Colonic mucosa (tissue), 4 donors: ENCODE measurements at regions not wholly inside any gene's neighbourhood (a gene's known extent, or its start where the extent isn't known, plus 50 kb on each side); places are given as distances from the start of the nearest gene placed in this dataset.

ENCODE experiments used
- DNase-seq: peaks from one replicate; pipeline ENCODE4 v3.0.0-alpha.2; 2020
- H3K27ac ChIP-seq: fragments of 200-600 bp; one replicate; pipeline ENCODE4 v1.8.0; 2021
- H3K27me3 ChIP-seq: fragments of 200-600 bp; one replicate; pipeline ENCODE4 v1.8.0; 2021
- H3K36me3 ChIP-seq: fragments of 200-600 bp; one replicate; pipeline ENCODE4 v1.8.0; 2021
- H3K4me1 ChIP-seq: fragments of 200-600 bp; one replicate; pipeline ENCODE4 v1.8.0; 2021; ENCODE audit warnings: mild to moderate bottlenecking
- H3K4me3 ChIP-seq: fragments of 200-600 bp; one replicate; pipeline ENCODE4 v1.8.0; 2021
- H3K9ac ChIP-seq, 2 donors: one replicate each; pipeline ENCODE4 v1.7.0; 2013; ENCODE audit warnings: control low read depth in 2 of 2, low read depth in 2 of 2, low read length in 2 of 2
- H3K9me3 ChIP-seq: fragments of 200-600 bp; one replicate; pipeline ENCODE4 v1.8.0; 2021
- CTCF ChIP-seq: fragments of 200-600 bp; IDR thresholded peaks from one replicate; pipeline ENCODE4 v1.8.0; 2022; ENCODE audit warnings: antibody characterized with exemption, mild to moderate bottlenecking
- intact Hi-C: fragments of 100-400 bp; cut with DNase I; formaldehyde crosslinking; loops from one replicate; pipeline ENCODE4 v1.14.1; 2022
- donor health status: healthy.
- donor health status: DM: no; HTN: no; CAD: no.
- donor health status: DM: no; HTN: no; CAD: no.

GRCh38 chr22:49037701-49038245 is 789.9 kb downstream of the BRD1 start:
- no peaks in the 10 kb centered on the region for H3K9me3 ChIP-seq
- intact Hi-C loops: no loop called here
- no peak overlapping the region for H3K27ac ChIP-seq
- DNase-seq: no peak
- H3K36me3 ChIP-seq: no peaks in the 10 kb centered on the region
- H3K9ac ChIP-seq: no peak overlapping the region
- TF ChIP-seq CTCF: no peak
- H3K4me3 ChIP-seq: no peak overlapping the region
- H3K4me1 ChIP-seq: no peaks in the 10 kb centered on the region
- H3K27me3 ChIP-seq: no peaks in the 10 kb centered on the region

GRCh38 chr22:49036513-49036912 is 791.2 kb downstream of the BRD1 start:
- intact Hi-C loops: no loop called here
- Histone ChIP-seq H3K4me1 (no peaks in the 10 kb centered on the region), H3K9ac (no peak overlapping the region), H3K27ac (no peak overlapping the region), H3K27me3 (no peaks in the 10 kb centered on the region), H3K36me3 (no peaks in the 10 kb centered on the region), H3K9me3 (no peaks in the 10 kb centered on the region), H3K4me3 (no peak overlapping the region)
- TF ChIP-seq CTCF: no peak
- no peak for DNase-seq

- TF ChIP-seq CTCF: no peak
- H3K9me3 ChIP-seq: no peaks in the 10 kb centered on the region
- H3K27ac ChIP-seq: no peak overlapping the region
- H3K36me3 ChIP-seq: no peaks in the 10 kb centered on the region
- no peak for DNase-seq
- no peak overlapping the region for H3K4me3 ChIP-seq
- no peaks in the 10 kb centered on the region for H3K4me1 ChIP-seq
- intact Hi-C loops: no loop called here
- no peak overlapping the region for H3K9ac ChIP-seq
- no peaks in the 10 kb centered on the region for H3K27me3 ChIP-seq
These were observed 791.7 kb downstream of the BRD1 start for GRCh38 chr22:49035818-49036457.

GRCh38 chr22:49034836-49035817 is 792.5 kb downstream of the BRD1 start:
- H3K27me3 ChIP-seq: no peaks in the 10 kb centered on the region
- no peak for DNase-seq

More at GRCh38 chr22:49034836-49035817, 792.5 kb downstream of the BRD1 start:
- no peak for TF ChIP-seq CTCF
- intact Hi-C loops: no loop called here
- Histone ChIP-seq H3K9me3 (no peaks in the 10 kb centered on the region), H3K36me3 (no peaks in the 10 kb centered on the region), H3K4me3 (no peak overlapping the region), H3K9ac (no peak overlapping the region), H3K27ac (no peak overlapping the region), H3K4me1 (no peaks in the 10 kb centered on the region)
